ENCODE measurements at regions not wholly inside any gene's neighbourhood (a gene's known extent, or its start where the extent isn't known, plus 50 kb on each side); places are given as distances from the start of the nearest gene placed in this dataset.
"Not testable (repeated sequence)": the region's sequence is repeated elsewhere in the genome, so short reads cannot be mapped to it uniquely, and the experiment has no call there.

GRCh38 chr4:64799751-64800150 is 390.5 kb upstream of the TECRL start:
- no peaks in the 10 kb centered on the region for H3K36me3 Mint-ChIP-seq (ENCODE audit: low read depth)
- intact Hi-C loops (cut with micrococcal nuclease), result no loop called here

GRCh38 chr4:64798828-64799227 is 389.6 kb upstream of the TECRL start:
- H3K4me1 Mint-ChIP-seq; H3K4me3 Mint-ChIP-seq; DNase-seq; H3K36me3 Mint-ChIP-seq (ENCODE audit: low read depth); H3K27ac Mint-ChIP-seq; H3K27me3 Mint-ChIP-seq; intact Hi-C loops (cut with micrococcal nuclease); H3K9me3 Mint-ChIP-seq: not testable (repeated sequence)

More at GRCh38 chr4:64799751-64800150, 390.5 kb upstream of the TECRL start:
- Mint-ChIP-seq H3K4me3 (no peak overlapping the region), H3K9me3 (no peaks in the 10 kb centered on the region), H3K4me1 (no peaks in the 10 kb centered on the region), H3K27me3 (no peaks in the 10 kb centered on the region), H3K27ac (no peak overlapping the region)
- no peak for DNase-seq

GRCh38 chr4:64796581-64796980 is 387.3 kb upstream of the TECRL start:
- DNase-seq, result no peak
- H3K4me3 Mint-ChIP-seq, result no peak overlapping the region
- H3K36me3 Mint-ChIP-seq (ENCODE audit: low read depth), result no peaks in the 10 kb centered on the region
- H3K4me1 Mint-ChIP-seq, result no peaks in the 10 kb centered on the region
- intact Hi-C loops (cut with micrococcal nuclease), result no loop called here
- H3K9me3 Mint-ChIP-seq, result no peaks in the 10 kb centered on the region
- no peak overlapping the region for H3K27ac Mint-ChIP-seq
- H3K27me3 Mint-ChIP-seq, result no peaks in the 10 kb centered on the region

GRCh38 chr4:64784125-64784524 is 374.9 kb upstream of the TECRL start:
- intact Hi-C loops (cut with micrococcal nuclease), result loop anchor here (10.0 kb wide), 1 partner anchor 231 kb away; no protein-coding TSS in a partner anchor
- no peaks in the 10 kb centered on the region for H3K27me3 Mint-ChIP-seq
- H3K36me3 Mint-ChIP-seq (ENCODE audit: low read depth), result no peaks in the 10 kb centered on the region
- DNase-seq, result no peak
- no peaks in the 10 kb centered on the region for H3K4me1 Mint-ChIP-seq
- no peak overlapping the region for H3K4me3 Mint-ChIP-seq
- no peaks in the 10 kb centered on the region for H3K9me3 Mint-ChIP-seq
- H3K27ac Mint-ChIP-seq, result no peak overlapping the region

GRCh38 chr4:64781737-64782326 is 372.6 kb upstream of the TECRL start:
- no peaks in the 10 kb centered on the region for H3K27me3 Mint-ChIP-seq
- intact Hi-C loops (cut with micrococcal nuclease), result loop anchor here (10.0 kb wide), 1 partner anchor 233 kb away; no protein-coding TSS in a partner anchor
- H3K4me1 Mint-ChIP-seq, result no peaks in the 10 kb centered on the region
- no peak overlapping the region for H3K27ac Mint-ChIP-seq
- no peak for DNase-seq
- H3K4me3 Mint-ChIP-seq, result no peak overlapping the region
- H3K9me3 Mint-ChIP-seq, result no peaks in the 10 kb centered on the region
- no peaks in the 10 kb centered on the region for H3K36me3 Mint-ChIP-seq (ENCODE audit: low read depth)

GRCh38 chr4:64780664-64781063 is 371.4 kb upstream of the TECRL start:
- Mint-ChIP-seq H3K4me3 (no peak overlapping the region), H3K4me1 (no peaks in the 10 kb centered on the region), H3K9me3 (no peaks in the 10 kb centered on the region), H3K27ac (no peak overlapping the region), H3K27me3 (no peaks in the 10 kb centered on the region), H3K36me3 (ENCODE audit: low read depth) (no peaks in the 10 kb centered on the region)
- intact Hi-C loops (cut with micrococcal nuclease), result loop anchor here (10.0 kb wide), 1 partner anchor 234 kb away; no protein-coding TSS in a partner anchor
- no peak for DNase-seq

GRCh38 chr4:64777286-64777685 is 368.0 kb upstream of the TECRL start:
- Mint-ChIP-seq H3K4me3 (no peak overlapping the region), H3K4me1 (no peaks in the 10 kb centered on the region), H3K27me3 (no peaks in the 10 kb centered on the region), H3K27ac (no peak overlapping the region), H3K9me3 (no peaks in the 10 kb centered on the region), H3K36me3 (ENCODE audit: low read depth) (no peaks in the 10 kb centered on the region)
- no peak for DNase-seq
- intact Hi-C loops (cut with micrococcal nuclease), result no loop called here

- no peak for DNase-seq
- intact Hi-C loops (cut with micrococcal nuclease), result no loop called here
- H3K36me3 Mint-ChIP-seq (ENCODE audit: low read depth), result no peaks in the 10 kb centered on the region
- no peaks in the 10 kb centered on the region for H3K9me3 Mint-ChIP-seq
- H3K27ac Mint-ChIP-seq, result no peak overlapping the region
- H3K4me3 Mint-ChIP-seq, result no peak overlapping the region
- no peaks in the 10 kb centered on the region for H3K27me3 Mint-ChIP-seq
- H3K4me1 Mint-ChIP-seq, result no peaks in the 10 kb centered on the region
These were observed 367.6 kb upstream of the TECRL start for GRCh38 chr4:64776820-64777219.

GRCh38 chr4:64774626-64775025 is 365.4 kb upstream of the TECRL start:
- no peaks in the 10 kb centered on the region for H3K4me1 Mint-ChIP-seq
- H3K9me3 Mint-ChIP-seq, result no peaks in the 10 kb centered on the region
- no peak overlapping the region for H3K4me3 Mint-ChIP-seq
- no peaks in the 10 kb centered on the region for H3K36me3 Mint-ChIP-seq (ENCODE audit: low read depth)
- no peaks in the 10 kb centered on the region for H3K27me3 Mint-ChIP-seq
- intact Hi-C loops (cut with micrococcal nuclease), result no loop called here
- no peak overlapping the region for H3K27ac Mint-ChIP-seq
- no peak for DNase-seq

GRCh38 chr4:64771149-64771548 is 361.9 kb upstream of the TECRL start:
- no peak overlapping the region for H3K27ac Mint-ChIP-seq
- no peaks in the 10 kb centered on the region for H3K4me1 Mint-ChIP-seq
- DNase-seq, result no peak
- H3K4me3 Mint-ChIP-seq, result no peak overlapping the region
- no peaks in the 10 kb centered on the region for H3K27me3 Mint-ChIP-seq
- no peaks in the 10 kb centered on the region for H3K9me3 Mint-ChIP-seq
- intact Hi-C loops (cut with micrococcal nuclease), result no loop called here
- no peaks in the 10 kb centered on the region for H3K36me3 Mint-ChIP-seq (ENCODE audit: low read depth)

- no peak overlapping the region for H3K27ac Mint-ChIP-seq
- H3K4me3 Mint-ChIP-seq, result no peak overlapping the region
- H3K9me3 Mint-ChIP-seq, result no peaks in the 10 kb centered on the region
- no peak for DNase-seq
- H3K27me3 Mint-ChIP-seq, result no peaks in the 10 kb centered on the region
- intact Hi-C loops (cut with micrococcal nuclease), result no loop called here
- no peaks in the 10 kb centered on the region for H3K36me3 Mint-ChIP-seq (ENCODE audit: low read depth)
- no peaks in the 10 kb centered on the region for H3K4me1 Mint-ChIP-seq
These were observed 358.3 kb upstream of the TECRL start for GRCh38 chr4:64767547-64767946.

- intact Hi-C loops (cut with micrococcal nuclease), result no loop called here
- H3K4me3 Mint-ChIP-seq, result no peak overlapping the region
- H3K36me3 Mint-ChIP-seq (ENCODE audit: low read depth), result no peaks in the 10 kb centered on the region
- H3K27me3 Mint-ChIP-seq, result no peaks in the 10 kb centered on the region
- no peaks in the 10 kb centered on the region for H3K9me3 Mint-ChIP-seq
- no peaks in the 10 kb centered on the region for H3K4me1 Mint-ChIP-seq
- DNase-seq, result no peak
- no peak overlapping the region for H3K27ac Mint-ChIP-seq
These were observed 357.3 kb upstream of the TECRL start for GRCh38 chr4:64766565-64766964.

GRCh38 chr4:64756016-64756415 is 346.8 kb upstream of the TECRL start:
- Mint-ChIP-seq H3K4me3 (no peak overlapping the region), H3K4me1 (no peaks in the 10 kb centered on the region), H3K27me3 (no peaks in the 10 kb centered on the region), H3K27ac (no peak overlapping the region), H3K36me3 (ENCODE audit: low read depth) (no peaks in the 10 kb centered on the region), H3K9me3 (no peaks in the 10 kb centered on the region)
- no peak for DNase-seq
- intact Hi-C loops (cut with micrococcal nuclease), result no loop called here

GRCh38 chr4:64747919-64748715 is 338.9 kb upstream of the TECRL start:
- H3K27me3 Mint-ChIP-seq, result no peaks in the 10 kb centered on the region
- H3K36me3 Mint-ChIP-seq (ENCODE audit: low read depth), result no peaks in the 10 kb centered on the region
- intact Hi-C loops (cut with micrococcal nuclease), result no loop called here
- no peak for DNase-seq
- no peaks in the 10 kb centered on the region for H3K4me1 Mint-ChIP-seq
- H3K4me3 Mint-ChIP-seq, result no peak overlapping the region
- no peak overlapping the region for H3K27ac Mint-ChIP-seq
- peaks cover 7% of the 10 kb centered on the region for H3K9me3 Mint-ChIP-seq
